Thyroid gland (tissue), 4 donors: ENCODE measurements at regions not wholly inside any gene's neighbourhood (a gene's known extent, or its start where the extent isn't known, plus 50 kb on each side); places are given as distances from the start of the nearest gene placed in this dataset.

Experiments used
- DNase-seq, 2 donors: peaks; one replicate each; pipeline ENCODE4 v3.0.0-alpha.2; 2019
- H3K27ac ChIP-seq, 3 donors: fragments of 200-600 bp; sonication (generic); 1 replicate in 2 of 3; 2 replicates in 1 of 3; pipeline ENCODE4 v1.5.1; 2016 to 2019; ENCODE audit warnings: mild to moderate bottlenecking in 1 of 3, moderate library complexity in 1 of 3
- H3K27me3 ChIP-seq: fragments of 200-600 bp; sonication (generic); one replicate; pipeline ENCODE4 v1.5.1; 2019
- H3K36me3 ChIP-seq, 2 donors: fragments of 200-600 bp; sonication (generic); one replicate each; pipeline ENCODE4 v1.5.1; 2016 to 2019
- H3K4me1 ChIP-seq, 2 donors: fragments of 200-600 bp; sonication (generic); one replicate each; pipeline ENCODE4 v1.5.1; 2017 to 2019
- H3K4me3 ChIP-seq, 3 donors: fragments of 200-600 bp; sonication (generic); replicated peaks in 1 of 3; 1 replicate in 2 of 3; 2 replicates in 1 of 3; pipeline ENCODE4 v1.5.1; 2016; ENCODE audit warnings: mild to moderate bottlenecking in 1 of 3
- H3K9me3 ChIP-seq: fragments of 200-600 bp; sonication (generic); one replicate; pipeline ENCODE4 v1.5.1; 2017
- POLR2A ChIP-seq, 2 donors: fragments of 450-650 bp; IDR thresholded peaks; one replicate each; pipeline ENCODE4 v1.6.1; 2017; ENCODE audit warnings: antibody characterized with exemption in 2 of 2, mild to moderate bottlenecking in 2 of 2, moderate library complexity in 1 of 2
- WGBS, 2 donors: methylation state at CpG; one replicate each; pipeline ENCODE4 v1.1.5; 2017; 5-methylcytosine and 5-hydroxymethylcytosine counted together
- intact Hi-C: fragments of 100-400 bp; cut with DNase I; formaldehyde crosslinking; loops from one replicate; pipeline ENCODE4 v1.15.1; 2023
- TF ChIP-seq, protein P1 (sequence below), 6 experiments: fragments of 200-600 bp in 3 of 6; fragments of 450-650 bp in 3 of 6; sonication (generic) in 3 of 6; IDR thresholded peaks; one replicate each; pipeline ENCODE4 v1.5.1; 2016 to 2019; ENCODE audit warnings: antibody characterized with exemption in 6 of 6, mild to moderate bottlenecking in 2 of 6, inconsistent platforms in 1 of 6, moderate library complexity in 1 of 6

DNA sequence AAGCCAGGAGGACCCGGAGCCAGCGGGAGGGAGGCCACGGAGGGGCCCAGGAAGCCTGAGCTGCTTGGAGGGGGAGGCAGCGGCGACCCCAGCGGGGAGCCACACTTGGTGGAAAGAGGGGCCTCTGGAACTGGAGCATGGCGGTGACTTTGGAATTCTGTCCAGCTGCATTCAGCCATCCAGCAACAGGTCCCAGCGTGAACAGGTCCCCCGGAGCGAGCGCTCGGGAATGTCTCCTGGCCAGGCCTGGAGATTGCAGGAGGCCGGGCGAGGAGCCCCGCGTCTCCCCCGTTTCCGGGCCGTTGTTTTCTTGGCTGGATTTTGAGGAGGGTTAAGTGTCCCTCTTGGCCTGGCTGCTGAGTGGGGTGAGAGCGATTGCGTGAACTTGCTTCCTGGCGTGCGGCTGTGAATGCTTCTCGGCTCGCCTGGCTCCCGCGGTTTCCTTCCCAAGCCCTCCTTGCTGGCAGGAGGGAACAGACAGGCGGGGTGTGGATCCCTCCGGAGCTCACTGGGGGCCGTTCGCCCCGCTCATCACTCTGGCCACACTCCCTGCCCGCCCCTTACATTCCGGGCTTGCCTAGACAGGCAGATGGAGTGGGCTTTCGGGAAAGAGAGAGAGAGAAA lies 125.3 kb upstream of the IRX4 start:
- Histone ChIP-seq H3K27me3 (no peaks in the 10 kb centered on the region), H3K9me3 (no peaks in the 10 kb centered on the region), H3K36me3 (no peaks in the 10 kb centered on the region), H3K27ac (peak overlapping the region in 1 of 3 donors; percentile 45), H3K4me1 (peaks cover 0 to 9% of the 10 kb centered on the region in 2 donors), H3K4me3 (no peak overlapping the region)
- intact Hi-C loops, result no loop called here
- TF ChIP-seq POLR2A (IDR thresholded peaks at IDR 0.05), result no peak
- TF ChIP-seq, protein P1, sequence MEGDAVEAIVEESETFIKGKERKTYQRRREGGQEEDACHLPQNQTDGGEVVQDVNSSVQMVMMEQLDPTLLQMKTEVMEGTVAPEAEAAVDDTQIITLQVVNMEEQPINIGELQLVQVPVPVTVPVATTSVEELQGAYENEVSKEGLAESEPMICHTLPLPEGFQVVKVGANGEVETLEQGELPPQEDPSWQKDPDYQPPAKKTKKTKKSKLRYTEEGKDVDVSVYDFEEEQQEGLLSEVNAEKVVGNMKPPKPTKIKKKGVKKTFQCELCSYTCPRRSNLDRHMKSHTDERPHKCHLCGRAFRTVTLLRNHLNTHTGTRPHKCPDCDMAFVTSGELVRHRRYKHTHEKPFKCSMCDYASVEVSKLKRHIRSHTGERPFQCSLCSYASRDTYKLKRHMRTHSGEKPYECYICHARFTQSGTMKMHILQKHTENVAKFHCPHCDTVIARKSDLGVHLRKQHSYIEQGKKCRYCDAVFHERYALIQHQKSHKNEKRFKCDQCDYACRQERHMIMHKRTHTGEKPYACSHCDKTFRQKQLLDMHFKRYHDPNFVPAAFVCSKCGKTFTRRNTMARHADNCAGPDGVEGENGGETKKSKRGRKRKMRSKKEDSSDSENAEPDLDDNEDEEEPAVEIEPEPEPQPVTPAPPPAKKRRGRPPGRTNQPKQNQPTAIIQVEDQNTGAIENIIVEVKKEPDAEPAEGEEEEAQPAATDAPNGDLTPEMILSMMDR (IDR thresholded peaks at IDR 0.05), result no peak
- DNase-seq, result peak; percentile 71 to 72
- WGBS, 2 donors, result 5 to 9% methylated on average over 25 to 31 of the region's 35 CpGs

GRCh38 chr5:2007496-2007877 lies 124.8 kb upstream of the IRX4 start:
- 60 to 68% methylated on average over 14 to 16 of the region's 24 CpGs for WGBS, 2 donors
- peak overlapping the region in 1 of 3 donors; percentile 45 for H3K27ac ChIP-seq

GRCh38 chr5:2006971-2007291 lies 124.2 kb upstream of the IRX4 start:
- Histone ChIP-seq H3K4me1 (peaks cover 0 to 9% of the 10 kb centered on the region in 2 donors), H3K27ac (no peak overlapping the region), H3K9me3 (no peaks in the 10 kb centered on the region), H3K27me3 (no peaks in the 10 kb centered on the region), H3K36me3 (no peaks in the 10 kb centered on the region), H3K4me3 (no peak overlapping the region)
- TF ChIP-seq, protein P1 (IDR thresholded peaks at IDR 0.05), result no peak
- no peak for TF ChIP-seq POLR2A (IDR thresholded peaks at IDR 0.05)
- WGBS, 2 donors, result 95 to 100% methylated on average over 2 to 14 of the region's 14 CpGs
- intact Hi-C loops, result no loop called here
- no peak for DNase-seq

More at GRCh38 chr5:2007496-2007877, 124.8 kb upstream of the IRX4 start:
- intact Hi-C loops, result no loop called here
- Histone ChIP-seq H3K9me3 (no peaks in the 10 kb centered on the region), H3K4me3 (no peak overlapping the region), H3K27me3 (no peaks in the 10 kb centered on the region), H3K36me3 (no peaks in the 10 kb centered on the region), H3K4me1 (peaks cover 0 to 9% of the 10 kb centered on the region in 2 donors)
- no peak for DNase-seq
- no peak for TF ChIP-seq POLR2A (IDR thresholded peaks at IDR 0.05)
- TF ChIP-seq, protein P1 (IDR thresholded peaks at IDR 0.05), result no peak

DNA sequence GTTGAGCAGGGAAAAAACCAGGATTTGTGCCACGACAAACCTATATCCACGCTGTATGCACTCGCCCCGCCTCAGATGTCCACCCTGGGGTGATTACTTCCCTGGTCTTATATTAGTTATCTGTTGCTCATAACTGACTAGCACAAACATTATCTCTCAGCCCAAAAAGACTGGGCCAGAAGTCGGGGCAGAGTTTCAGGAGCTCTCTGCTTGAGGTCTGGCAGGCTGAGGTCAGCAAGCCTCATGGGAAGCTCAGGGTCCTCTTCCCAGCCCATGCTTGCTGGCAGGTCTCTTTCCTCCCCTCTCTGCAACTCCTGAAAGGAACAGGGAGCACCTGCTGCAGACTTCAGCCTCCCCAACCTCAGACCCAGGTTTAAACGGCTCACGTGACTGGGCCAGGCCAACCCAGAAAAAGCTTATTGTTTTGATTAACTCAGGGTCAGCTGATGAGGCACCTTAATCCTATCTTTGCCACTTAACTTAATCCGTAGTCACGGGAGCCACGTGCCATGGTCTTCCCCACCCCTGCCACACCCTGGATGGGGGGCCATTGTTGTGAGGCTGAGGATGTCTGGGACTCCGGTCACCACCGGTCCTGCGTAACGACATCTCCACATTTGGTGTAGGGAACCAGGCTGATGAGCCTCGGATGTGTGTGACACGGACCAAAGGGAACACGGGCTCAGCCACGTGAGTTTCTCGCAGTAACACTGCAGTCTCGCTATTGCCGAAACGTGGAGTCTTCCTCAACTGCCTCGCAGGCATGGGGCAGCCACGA lies 123.7 kb upstream of the IRX4 start:
- no peak for DNase-seq
- Histone ChIP-seq H3K27ac (no peak overlapping the region), H3K4me3 (no peak overlapping the region), H3K9me3 (no peaks in the 10 kb centered on the region), H3K36me3 (no peaks in the 10 kb centered on the region), H3K27me3 (no peaks in the 10 kb centered on the region), H3K4me1 (peaks cover 0 to 9% of the 10 kb centered on the region in 2 donors)
- no peak for TF ChIP-seq POLR2A (IDR thresholded peaks at IDR 0.05)
- TF ChIP-seq, protein P1 (IDR thresholded peaks at IDR 0.05), result no peak
- 88 to 92% methylated on average over 22 to 24 of the region's 24 CpGs for WGBS, 2 donors
- intact Hi-C loops, result no loop called here
